HG03095 (cell line): ENCODE measurements at regions not wholly inside any gene's neighbourhood (a gene's known extent, or its start where the extent isn't known, plus 50 kb on each side); places are given as distances from the start of the nearest gene placed in this dataset.
"Not testable (repeated sequence)": the region's sequence is repeated elsewhere in the genome, so short reads cannot be mapped to it uniquely, and the experiment has no call there.

Experiments used
- ATAC-seq: cut with Tn5 transposase; IDR thresholded peaks from one replicate; pipeline ENCODE4 v1.9.1; 2021; ENCODE audit warnings: moderate library complexity; ENCODE audit not compliant: unreplicated experiment

DNA sequence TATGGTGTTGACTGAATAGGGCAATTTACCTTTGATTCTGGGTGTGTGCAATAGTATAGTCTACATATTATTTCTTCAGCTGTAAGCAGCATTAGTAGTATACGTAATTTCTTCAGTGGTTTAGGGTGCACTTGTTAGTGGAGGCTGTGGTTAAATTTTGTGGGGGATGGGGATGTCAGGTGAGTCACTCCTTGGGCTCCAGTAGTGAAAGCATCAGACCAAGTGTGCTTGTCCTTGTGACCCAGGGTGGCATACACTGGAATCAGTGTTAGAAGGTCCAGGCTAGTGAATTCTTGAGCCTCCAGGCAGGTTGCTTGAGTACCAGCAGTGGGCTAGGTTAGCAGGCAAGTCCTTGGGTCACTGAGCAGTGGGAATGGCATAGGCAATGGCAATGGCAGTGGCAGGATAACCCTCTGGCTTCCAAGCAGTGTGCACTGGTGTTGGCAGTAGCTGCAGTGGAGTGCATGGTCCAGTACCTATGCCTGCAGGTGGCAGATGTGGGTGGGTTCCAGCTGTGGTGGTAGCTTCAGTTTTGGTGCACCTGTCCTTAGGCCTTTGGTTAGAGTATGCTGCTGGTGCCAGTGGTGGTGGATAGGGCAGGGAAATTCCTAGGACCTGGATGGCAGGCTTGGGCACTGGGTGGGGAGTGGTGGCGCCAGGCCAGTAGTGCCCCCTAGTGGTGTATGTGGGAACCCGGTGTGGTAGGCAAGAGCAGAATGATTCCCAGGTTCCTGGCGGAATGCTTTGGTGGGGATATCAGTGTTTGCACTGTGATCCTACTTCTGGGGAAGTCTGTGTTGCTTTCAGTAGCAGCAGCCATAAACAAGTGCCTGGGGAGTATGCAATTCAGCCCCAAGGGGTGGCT lies 531.0 kb downstream of the SMARCA1 start:
- ATAC-seq: no peak

- peak; percentile 55 for ATAC-seq
Observed at GRCh38 chrX:128975745-128976144, 547.5 kb downstream of the SMARCA1 start.

DNA sequence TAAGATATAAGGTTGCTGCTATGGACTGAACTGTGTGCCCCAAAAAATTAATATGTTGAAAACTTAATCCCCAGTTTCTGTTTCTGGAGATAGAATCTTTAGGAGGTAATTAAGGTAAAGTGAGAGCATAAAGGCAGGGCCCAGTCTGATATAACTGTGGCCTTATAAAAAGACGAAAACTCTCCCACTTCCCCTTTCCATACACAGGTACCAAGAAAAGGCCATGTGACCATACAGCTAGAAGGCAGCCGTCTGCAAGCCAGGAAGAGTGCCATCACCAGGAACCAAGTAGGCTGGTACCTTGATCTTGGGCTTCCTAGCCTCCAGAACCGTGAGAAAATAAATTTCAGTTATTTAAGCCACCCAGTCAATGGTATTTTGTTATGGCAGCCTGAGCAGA lies 550.3 kb downstream of the SMARCA1 start:
- no peak for ATAC-seq

DNA sequence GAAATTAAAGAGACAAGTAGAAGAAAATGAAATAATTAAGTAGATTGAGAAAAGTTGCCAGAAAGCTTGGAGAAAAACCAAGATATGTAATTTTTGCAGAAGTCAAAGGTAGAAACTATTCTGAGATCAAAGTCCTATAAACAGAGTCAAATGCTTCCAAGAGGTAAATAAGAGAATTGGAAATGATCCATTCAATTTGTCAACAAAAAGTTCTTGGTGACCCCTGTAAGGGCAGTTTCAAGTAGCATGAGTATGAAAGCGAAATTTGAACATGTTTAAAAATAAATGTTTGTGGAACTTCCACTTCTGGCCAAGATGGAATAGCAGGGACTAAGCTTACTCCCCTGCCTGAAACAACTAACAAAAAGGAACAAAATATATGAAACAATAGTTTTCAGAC lies 562.0 kb downstream of the SMARCA1 start:
- ATAC-seq: no peak

DNA sequence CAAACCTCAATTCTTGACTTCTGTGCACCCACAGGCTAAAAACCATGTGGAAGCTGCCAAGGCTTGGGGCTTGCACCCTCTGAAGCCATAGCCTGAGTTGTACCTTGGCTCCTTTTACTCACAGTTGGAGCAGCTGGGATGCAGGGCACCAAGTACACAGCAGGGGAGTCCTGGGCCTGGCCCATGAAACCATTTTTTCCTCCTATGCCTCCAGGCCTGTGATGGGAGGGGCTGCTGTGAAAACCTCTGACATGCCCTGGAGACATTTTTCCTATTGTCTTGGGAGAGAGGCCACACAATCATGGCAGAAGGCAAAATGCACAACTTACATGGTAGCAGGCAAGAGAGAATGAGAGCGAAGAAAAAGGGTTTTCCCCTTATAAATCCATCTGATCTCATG lies 568.6 kb downstream of the SMARCA1 start:
- ATAC-seq: not testable (repeated sequence)

DNA sequence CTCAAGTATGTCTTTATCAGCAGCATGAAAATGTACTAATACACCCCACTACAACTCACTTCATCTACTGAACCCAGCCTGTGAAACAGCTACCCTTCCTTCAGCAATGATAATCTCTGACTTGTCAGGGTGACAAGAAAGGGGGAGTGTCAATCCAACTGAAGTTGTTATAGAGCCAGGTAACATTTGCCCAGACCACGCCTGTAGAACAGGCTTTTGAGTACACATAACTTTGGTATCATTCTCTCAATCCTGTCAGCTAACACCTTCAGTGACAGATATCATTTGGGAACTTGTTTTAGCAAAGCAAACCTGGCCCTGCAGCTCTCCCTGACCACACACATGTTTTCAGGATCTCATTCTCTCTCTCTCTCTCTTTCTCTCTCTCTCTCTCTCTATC lies 592.2 kb downstream of the SMARCA1 start:
- no peak for ATAC-seq

DNA sequence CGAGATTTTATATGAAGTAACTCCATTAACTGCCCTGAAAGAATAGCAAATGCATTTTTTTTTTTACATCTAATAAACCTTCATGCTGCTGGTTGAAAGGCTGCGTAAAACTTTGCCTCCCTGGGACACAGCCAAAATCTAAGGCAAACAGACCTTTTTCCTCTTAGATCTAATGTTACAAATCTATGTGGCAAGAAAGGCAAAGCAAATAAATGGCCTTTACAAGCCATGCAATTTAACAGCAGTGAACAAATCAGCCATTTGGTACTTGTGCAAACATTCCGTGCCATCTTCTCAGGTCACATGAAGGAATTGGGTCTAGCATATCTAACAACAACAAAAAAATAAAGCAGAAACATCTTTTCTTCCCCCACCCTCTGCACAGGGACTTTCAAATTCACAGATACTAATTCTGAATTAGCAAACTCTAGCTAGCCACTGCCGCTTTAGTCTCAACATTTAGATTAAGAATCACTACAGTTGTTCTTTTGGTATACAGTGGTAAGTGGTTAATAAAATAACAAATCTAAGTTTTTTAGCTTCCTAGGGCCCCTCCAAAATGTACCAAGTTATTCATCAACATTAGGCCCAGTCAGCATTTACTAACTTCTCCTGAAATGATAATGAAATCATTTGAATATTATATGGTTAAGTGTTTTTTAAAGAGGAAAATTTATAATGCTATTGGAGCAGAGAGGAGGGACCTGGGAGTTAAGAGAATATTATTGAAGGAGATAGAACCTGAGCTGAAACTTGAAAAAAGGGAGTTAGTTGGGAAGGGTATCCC lies 593.8 kb downstream of the SMARCA1 start:
- ATAC-seq: no peak

GRCh38 chrX:128928636-128929035 lies 594.7 kb downstream of the SMARCA1 start:
- ATAC-seq: no peak

DNA sequence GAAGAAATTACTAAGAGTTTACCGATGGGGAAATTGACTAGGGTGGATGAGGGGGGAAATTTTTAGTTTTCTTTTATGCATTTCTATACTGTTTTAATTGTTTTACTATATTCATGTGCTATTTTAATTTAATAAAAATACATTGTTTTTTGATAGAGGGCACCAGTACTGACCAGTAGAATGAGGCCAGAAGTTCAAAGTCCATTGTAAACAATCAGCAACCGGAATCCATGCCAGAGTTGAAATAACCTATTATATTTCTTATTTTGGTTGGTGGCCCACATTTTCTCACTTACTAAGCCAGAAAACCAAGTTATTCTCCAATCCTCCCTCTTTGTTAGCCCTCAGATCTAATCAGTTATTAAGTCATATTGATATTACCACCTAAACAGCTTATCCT lies 595.9 kb downstream of the SMARCA1 start:
- ATAC-seq: no peak

DNA sequence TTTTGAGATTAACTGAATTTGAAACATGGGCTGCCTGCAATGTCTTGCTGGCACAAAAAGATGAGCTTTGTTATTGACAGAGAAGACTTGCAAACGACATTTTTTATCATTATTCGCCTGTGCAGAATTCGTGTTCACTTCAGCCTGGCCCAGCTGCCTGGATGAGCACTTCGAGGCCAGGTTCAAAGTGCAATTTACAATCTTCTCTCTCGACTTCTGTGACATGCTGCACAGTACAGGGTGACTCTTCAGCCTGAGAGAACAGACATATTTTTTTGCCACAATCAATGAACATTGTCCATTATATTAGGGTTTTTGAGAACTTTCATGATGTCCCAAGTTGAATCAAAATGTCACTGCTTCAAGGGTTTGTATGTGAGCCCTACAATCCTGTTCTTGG lies 616.5 kb downstream of the SMARCA1 start:
- ATAC-seq: no peak

DNA sequence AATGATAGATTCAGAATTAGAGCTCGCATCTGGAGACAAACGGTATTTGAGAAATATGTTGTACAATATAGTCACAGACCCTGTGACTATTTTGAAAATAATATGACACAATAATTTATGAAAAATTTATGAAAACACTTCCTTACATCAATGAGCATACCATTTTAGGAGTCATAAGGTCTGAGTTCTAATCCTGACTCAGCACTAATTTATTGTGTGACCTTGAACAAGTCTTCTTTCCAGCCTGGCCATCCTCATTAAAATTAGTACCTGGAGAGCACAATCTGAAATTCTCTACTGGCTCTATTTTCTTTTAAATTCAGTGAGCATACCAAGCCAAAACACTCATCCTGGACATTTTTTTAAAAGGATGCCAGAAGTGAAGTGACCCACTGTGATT lies 622.3 kb downstream of the SMARCA1 start:
- no peak for ATAC-seq

GRCh38 chrX:128897621-128898020 lies 625.7 kb downstream of the SMARCA1 start:
- no peak for ATAC-seq

DNA sequence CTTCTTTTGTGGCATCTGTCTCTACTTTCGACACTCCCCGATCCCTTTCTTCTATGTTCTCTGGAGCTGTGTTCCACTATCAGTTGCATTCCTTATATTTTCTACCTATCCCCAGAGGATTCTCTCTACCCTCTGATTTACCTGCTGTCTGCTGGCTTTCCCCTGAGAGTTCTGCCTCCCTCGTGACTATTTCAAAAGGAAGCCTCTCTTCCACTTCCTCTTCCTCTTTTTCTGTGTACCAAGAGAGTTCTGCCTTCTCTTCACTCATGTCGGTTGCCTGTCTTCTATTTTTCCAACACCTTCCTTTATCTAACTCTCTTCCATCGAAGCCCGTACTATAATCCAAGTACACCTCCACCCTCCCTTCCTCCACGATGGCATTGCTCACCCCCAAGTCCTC lies 631.7 kb downstream of the SMARCA1 start:
- ATAC-seq: no peak

DNA sequence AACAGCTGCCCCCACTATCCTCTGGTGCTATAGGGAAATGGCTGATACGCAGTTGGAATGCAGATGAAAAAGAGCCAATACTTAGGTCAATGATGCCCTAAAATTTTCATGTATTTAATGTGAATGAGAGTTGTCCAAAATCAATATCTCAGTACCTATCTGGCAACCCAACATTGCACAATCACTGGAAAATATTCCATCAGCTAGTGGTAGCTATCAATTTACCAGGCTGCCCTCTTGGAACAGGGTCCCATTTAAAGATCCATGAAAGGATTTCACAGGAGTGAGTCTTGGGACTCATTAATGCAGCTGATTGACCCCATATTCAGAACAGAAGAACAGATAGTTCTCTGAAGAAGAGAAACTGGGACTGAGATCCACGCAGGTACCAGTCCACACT lies 638.9 kb downstream of the SMARCA1 start:
- no peak for ATAC-seq

GRCh38 chrX:128883650-128884049 lies 639.6 kb downstream of the SMARCA1 start:
- ATAC-seq: no peak

- no peak for ATAC-seq
Observed at GRCh38 chrX:128870361-128870760, 652.9 kb downstream of the SMARCA1 start.

DNA sequence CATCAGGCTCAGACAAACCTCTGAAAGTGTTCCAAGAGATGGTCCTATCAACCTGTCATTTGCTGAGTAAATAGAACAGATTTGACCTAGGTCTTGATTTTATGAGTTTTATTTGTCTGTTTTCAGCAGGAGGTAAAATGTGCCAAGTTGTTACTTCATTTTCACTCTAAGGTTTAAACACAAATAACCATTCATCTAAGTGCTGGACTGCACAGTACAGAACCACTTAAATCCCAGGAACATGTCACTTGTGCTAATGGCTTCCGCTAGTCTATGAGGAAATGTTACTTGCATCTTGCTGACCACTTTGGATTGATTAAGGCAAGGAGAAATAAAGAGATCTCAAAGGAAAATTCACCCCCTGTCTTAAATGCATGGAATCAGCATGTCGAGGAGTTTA lies 660.7 kb downstream of the SMARCA1 start:
- ATAC-seq: no peak

DNA sequence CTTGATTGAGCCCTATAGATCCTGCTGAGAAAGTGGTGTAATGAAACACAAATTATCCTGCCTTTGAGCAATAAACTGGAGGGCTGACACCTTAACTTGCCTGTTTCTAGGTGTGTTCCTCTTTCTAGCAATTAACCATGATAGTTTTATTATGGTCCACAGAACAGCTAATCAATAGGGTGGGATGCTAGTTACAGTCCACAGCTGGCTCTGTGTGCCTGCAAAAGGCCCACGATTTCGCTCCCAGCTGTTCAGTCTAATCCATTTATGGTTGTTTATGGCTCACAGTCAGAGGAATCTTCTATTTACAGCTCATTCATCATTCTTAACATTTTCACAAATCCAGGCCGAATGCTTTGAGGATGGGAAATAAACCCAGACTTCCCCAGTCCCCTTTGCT lies 674.9 kb downstream of the SMARCA1 start:
- no peak for ATAC-seq

DNA sequence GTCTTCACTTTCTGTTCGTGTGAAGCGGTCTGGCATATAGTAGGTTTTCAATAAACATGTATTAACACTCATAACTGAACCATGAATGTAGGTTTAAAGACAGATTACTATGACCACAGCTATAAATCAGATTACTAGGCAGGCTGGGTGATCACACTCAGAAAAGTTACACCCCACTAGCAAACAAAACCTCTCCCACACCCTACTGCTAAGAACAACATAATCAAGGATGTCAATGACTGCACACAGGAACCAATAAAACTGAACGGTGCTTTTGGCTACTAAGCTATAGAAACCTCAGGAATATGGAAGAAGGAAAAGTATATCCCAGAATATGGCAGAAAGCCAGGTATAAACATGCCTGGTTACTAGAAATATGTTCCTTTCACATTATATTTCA lies 676.9 kb downstream of the SMARCA1 start:
- ATAC-seq: no peak

DNA sequence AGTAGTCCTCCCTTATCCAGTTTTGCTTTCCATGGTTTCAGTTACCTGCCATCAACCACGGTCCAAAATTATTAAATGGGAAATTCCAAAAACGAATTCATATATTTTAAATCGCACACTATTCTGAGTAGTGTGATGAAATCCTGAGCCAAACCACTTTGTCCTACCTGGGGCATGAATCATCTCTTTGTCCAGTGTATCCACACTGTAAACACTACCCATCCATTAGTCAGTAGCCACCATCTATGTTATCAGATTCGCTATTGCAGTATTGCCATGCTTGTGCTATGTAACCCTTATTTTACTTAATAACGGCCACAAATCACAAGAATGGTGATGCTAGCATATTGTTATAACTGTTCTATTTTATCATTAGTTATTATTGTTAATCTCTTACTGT lies 704.6 kb downstream of the SMARCA1 start:
- no peak for ATAC-seq

DNA sequence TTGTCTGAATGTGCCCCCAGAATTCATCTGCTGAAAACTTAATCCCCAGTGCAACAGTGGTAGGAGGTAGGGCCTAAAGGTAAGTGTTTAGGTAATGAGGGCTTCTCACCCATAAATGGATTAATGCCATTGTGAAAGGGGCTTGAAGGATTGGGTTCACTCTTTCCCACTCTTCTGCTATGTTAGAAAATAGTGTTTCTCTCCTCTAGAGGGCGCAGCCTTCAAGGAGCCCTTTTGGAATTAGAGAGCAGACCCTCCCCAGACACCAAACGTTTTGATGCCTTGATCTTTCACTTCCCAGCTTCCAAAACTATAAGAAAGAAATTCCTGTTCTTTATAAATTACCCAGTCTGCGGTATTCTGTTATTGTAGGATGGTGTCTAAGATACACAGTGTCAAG lies 706.4 kb downstream of the SMARCA1 start:
- ATAC-seq: no peak

DNA sequence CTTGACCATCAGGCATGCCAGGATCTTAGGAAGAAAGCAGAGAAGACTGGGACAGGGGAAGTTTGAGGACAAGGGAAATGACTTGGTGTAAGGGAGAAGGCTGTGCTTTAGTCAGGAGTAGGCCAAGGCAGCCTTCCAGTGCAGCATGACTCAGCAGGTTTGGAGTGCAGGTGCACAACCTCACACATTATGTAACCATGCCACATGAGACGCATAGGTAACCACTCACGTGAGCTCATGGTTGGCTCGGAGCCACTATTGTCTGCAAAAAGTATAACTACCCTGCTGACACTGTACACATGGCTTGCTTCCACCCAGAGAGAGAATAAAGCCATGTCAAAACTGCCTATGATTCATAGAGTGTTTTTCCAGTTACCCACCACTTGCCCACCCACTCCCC lies 715.9 kb downstream of the SMARCA1 start:
- no peak for ATAC-seq
